ENCODE measurements at regions not wholly inside any gene's neighbourhood (a gene's known extent, or its start where the extent isn't known, plus 50 kb on each side); places are given as distances from the start of the nearest gene placed in this dataset.

- Histone ChIP-seq H3K4me1 (ENCODE audit: control insufficient read depth, insufficient read depth, low read length) (no peaks in the 10 kb centered on the region), H3K9me3 (ENCODE audit: control insufficient read depth, insufficient read depth, low read depth, low read length) (no peaks in the 10 kb centered on the region), H3K27ac (ENCODE audit: extremely low read depth, low read depth, low read length) (no peak overlapping the region), H3K4me3 (ENCODE audit: low read depth, low read length) (no peak overlapping the region), H3K36me3 (ENCODE audit: control insufficient read depth in 2 of 2, insufficient read depth in 1 of 2, low read length in 2 of 2) (no peaks in the 10 kb centered on the region)
- ChIA-PET CTCF (no interaction called here), POLR2A (no interaction called here)
- no peak for TF ChIP-seq ZNF16 (tag by site-specific recombination; IDR thresholded peaks at IDR 0.05; ENCODE audit: low read depth)
- no peak for TF ChIP-seq ZBTB48 (tag by site-specific recombination; IDR thresholded peaks at IDR 0.05)
- TF ChIP-seq ZNF785 (tag by site-specific recombination; IDR thresholded peaks at IDR 0.05) = no peak
- no peak for TF ChIP-seq SP3 (tag by site-specific recombination; IDR thresholded peaks at IDR 0.05)
- no peak for TF ChIP-seq ZNF449 (tag by site-specific recombination; IDR thresholded peaks at IDR 0.05)
- no peak for TF ChIP-seq INSM2 (tag by site-specific recombination; IDR thresholded peaks at IDR 0.05)
- no peak for TF ChIP-seq ZNF114 (tag by site-specific recombination; IDR thresholded peaks at IDR 0.05)
- TF ChIP-seq ZEB2 (tag by site-specific recombination; IDR thresholded peaks at IDR 0.05) = no peak
- TF ChIP-seq IKZF3 (tag by site-specific recombination; IDR thresholded peaks at IDR 0.05) = no peak
- TF ChIP-seq ZNF529 (tag by site-specific recombination; IDR thresholded peaks at IDR 0.05; ENCODE audit: insufficient replicate concordance) = no peak
- no peak for TF ChIP-seq ZNF777 (tag by site-specific recombination; IDR thresholded peaks at IDR 0.05; ENCODE audit: borderline replicate concordance)
- TF ChIP-seq ZNF624 (tag by site-specific recombination; IDR thresholded peaks at IDR 0.05) = no peak
- no peak for TF ChIP-seq ZBTB10 (tag by site-specific recombination; IDR thresholded peaks at IDR 0.05)
- no peak for TF ChIP-seq GFI1B (tag by site-specific recombination; IDR thresholded peaks at IDR 0.05)
- no peak for TF ChIP-seq ZNF354C (tag by site-specific recombination; IDR thresholded peaks at IDR 0.05; ENCODE audit: borderline replicate concordance, low read depth)
- TF ChIP-seq ZNF37A (tag by site-specific recombination; IDR thresholded peaks at IDR 0.05) = no peak
- TF ChIP-seq ZNF791 (tag by site-specific recombination; IDR thresholded peaks at IDR 0.05) = no peak
- TF ChIP-seq ZNF48 (tag by site-specific recombination; IDR thresholded peaks at IDR 0.05) = no peak
Observed at GRCh38 chr3:36302158-36302509, 78.2 kb upstream of the STAC start.

- Histone ChIP-seq H3K27ac (ENCODE audit: extremely low read depth, low read depth, low read length) (no peak overlapping the region), H3K9me3 (ENCODE audit: control insufficient read depth, insufficient read depth, low read depth, low read length) (no peaks in the 10 kb centered on the region), H3K4me1 (ENCODE audit: control insufficient read depth, insufficient read depth, low read length) (no peaks in the 10 kb centered on the region), H3K36me3 (ENCODE audit: control insufficient read depth in 2 of 2, insufficient read depth in 1 of 2, low read length in 2 of 2) (no peaks in the 10 kb centered on the region), H3K4me3 (ENCODE audit: low read depth, low read length) (no peak overlapping the region)
- ChIA-PET CTCF (no interaction called here), POLR2A (no interaction called here)
- no peak for TF ChIP-seq ZNF521 (tag by site-specific recombination; IDR thresholded peaks at IDR 0.05)
- TF ChIP-seq ZNF223 (tag by site-specific recombination; IDR thresholded peaks at IDR 0.05) = no peak
- TF ChIP-seq ZNF624 (tag by site-specific recombination; IDR thresholded peaks at IDR 0.05) = no peak
- TF ChIP-seq WT1 (tag by site-specific recombination; IDR thresholded peaks at IDR 0.05) = no peak
- TF ChIP-seq ZNF394 (tag by site-specific recombination; IDR thresholded peaks at IDR 0.05; ENCODE audit: borderline replicate concordance) = no peak
- no peak for TF ChIP-seq PRDM2 (tag by site-specific recombination; IDR thresholded peaks at IDR 0.05; ENCODE audit: borderline replicate concordance)
- TF ChIP-seq ZNF214 (tag by site-specific recombination; IDR thresholded peaks at IDR 0.05; ENCODE audit: borderline replicate concordance) = no peak
- no peak for TF ChIP-seq ZNF561 (tag by site-specific recombination; IDR thresholded peaks at IDR 0.05; ENCODE audit: borderline replicate concordance)
Observed at GRCh38 chr3:36302626-36303025, 77.7 kb upstream of the STAC start.

Data from HEK293 (cell line).